ENCODE measurements at regions not wholly inside any gene's neighbourhood (a gene's known extent, or its start where the extent isn't known, plus 50 kb on each side); places are given as distances from the start of the nearest gene placed in this dataset.
"Not testable (repeated sequence)": the region's sequence is repeated elsewhere in the genome, so short reads cannot be mapped to it uniquely, and the experiment has no call there.

DNA sequence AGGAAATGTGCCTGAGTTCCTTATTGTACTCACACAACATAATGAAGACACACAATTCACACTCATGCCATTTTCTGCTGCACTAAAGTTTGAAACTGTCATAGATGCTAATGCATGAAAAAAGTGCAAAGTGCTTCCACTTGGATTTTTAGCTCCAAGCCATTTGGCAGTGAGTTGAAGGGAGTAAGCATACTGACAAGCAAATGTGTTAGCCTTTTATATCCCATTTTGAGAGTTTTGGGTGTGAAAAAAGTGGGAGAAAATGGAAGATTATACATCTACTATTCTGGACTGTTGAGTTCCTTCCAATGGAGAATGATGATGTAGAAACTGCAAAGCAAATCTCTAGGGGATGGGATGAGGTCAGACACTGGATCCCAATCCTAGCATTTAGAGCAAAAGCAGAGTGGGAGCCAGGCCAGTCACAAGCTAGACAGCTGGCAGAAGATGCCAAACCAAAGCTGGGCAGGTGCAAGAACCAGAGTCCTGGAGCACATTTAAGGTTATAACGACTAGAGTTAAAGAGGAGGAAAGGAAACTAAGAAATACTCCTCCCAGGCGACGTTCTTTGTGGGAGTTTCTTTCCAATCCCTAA, 216.8 kb downstream of the FBXO8 start:
- no peak for DNase-seq

DNA sequence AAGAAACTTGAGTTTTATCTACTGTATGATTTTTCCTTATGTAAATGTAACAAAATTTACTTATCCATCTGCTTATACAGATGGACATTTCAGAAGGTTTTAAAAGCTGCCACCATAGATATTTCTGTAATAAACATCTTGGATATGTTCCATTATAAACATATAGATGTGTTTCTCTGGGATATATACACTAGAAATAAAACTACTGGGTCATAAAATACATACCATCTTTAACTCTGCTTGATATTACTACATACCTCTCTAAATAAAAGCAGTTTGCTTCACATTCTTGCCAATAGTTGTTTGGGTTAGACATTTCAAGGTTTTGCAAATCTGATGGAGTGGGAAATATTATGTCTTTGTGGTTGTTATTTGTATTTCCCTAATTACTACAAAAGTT, 220.6 kb downstream of the FBXO8 start:
- DNase-seq: no peak

DNA sequence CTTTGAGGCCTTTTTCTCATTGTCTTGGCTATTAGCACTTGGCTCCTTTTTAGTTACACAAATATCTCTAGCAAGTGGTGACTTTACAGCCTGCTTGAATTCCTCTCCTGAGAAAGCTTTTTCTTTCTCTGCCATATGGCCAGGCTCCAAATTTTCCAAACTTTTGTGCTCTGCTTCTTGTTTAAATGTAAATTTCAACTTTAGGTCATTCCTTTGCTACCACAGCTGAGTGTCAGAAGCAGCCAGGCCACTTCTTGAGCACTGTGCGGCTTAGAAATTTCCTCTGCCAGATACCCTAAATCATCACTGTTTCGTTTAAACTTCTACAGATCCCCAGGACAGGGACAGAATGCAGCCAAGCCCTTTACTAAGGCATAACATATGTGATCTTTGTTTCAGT, 222.4 kb downstream of the FBXO8 start:
- DNase-seq: no peak

DNA sequence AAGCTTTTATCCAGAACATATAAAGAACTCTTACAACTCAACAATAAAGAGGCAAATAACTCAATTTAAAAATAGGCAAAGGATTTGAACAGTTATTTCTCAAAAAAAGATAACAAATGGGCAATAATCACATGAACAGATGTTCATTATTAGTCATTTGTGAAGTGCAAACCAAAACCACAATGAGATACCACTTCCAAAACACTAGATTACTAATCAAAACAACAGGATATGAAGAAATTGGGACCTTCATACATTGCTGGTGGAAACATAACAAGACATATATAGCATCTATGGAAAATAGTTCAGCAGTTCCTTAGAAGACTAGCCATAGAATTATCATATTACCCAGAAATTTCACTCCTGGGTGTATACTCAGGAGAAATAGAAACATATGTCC, 224.6 kb downstream of the FBXO8 start:
- DNase-seq: no peak

DNA sequence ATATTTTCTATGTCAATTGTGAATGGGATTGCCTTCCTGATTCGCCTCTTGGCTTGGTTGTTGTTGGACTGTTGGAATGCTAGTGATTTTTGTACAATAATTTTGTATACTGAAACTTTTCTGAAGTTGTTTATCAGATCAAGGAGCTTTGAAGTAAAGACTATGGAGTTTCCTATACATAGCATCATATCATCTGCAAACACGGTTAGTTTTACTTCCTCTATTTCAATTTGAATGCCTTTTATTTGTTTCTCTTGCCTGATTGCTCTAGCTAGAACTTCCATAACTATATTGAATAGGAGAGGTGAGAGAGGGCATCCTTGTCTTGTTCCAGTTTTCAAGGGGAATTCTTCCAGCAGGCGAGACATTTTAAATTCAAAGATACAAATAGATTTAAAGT, 226.5 kb downstream of the FBXO8 start:
- no peak for DNase-seq

DNA sequence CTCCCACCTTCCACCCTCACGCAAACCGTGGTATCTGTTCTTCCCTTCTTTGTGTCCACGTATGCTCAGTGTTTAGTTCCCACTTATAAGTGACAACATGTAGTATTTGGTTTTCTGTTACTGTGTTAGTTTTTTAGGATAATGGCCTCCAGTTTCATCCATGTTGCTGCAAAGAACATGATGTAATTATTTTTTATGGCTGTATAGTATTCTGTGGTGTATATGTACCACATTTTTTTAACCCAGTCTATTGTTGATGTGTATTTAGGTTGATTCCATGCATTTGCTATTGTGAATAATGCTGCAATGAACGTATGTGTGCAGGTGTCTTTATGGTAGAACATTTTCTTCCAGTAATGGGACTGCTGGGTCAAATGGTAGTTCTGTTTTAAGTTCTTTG, 228.1 kb downstream of the FBXO8 start:
- no peak for DNase-seq

DNA sequence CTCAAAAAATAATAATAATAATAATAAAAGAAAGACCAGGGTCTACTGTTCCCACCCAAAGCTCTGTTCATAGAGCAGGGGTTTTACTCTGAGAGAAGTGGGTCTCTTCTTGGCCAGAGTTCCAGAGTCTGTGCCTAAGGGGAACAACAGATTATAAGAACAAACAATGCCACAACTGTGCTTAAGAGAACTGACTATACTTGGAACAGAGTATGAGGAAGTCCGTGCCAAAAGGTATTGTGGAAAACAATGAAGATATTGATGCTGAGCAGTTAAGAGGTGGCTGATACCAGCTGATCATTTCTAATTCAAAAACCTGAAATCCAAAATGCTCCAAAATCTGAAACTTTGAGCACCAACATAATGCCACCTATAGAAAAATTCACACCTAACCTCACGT, 229.6 kb downstream of the FBXO8 start:
- DNase-seq: no peak

DNA sequence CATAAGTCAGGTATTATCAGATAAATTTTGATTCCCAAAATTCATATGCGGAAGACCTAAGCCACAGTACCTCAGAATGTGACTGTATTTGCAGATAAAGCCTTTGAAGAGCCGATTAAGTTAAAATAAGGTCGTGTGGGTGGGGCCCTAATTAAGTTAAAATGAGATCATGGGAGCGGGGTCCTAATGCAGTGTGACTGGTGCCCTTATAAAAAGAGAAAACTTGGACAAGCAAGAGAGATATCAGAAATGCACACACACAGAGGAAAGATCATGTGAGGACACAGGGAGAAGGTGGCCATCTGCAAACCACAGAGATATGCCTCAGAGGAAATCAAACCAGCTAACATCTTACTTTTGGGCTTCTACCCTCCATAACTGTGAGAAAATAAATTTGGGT, 236.1 kb downstream of the FBXO8 start:
- no peak for DNase-seq

DNA sequence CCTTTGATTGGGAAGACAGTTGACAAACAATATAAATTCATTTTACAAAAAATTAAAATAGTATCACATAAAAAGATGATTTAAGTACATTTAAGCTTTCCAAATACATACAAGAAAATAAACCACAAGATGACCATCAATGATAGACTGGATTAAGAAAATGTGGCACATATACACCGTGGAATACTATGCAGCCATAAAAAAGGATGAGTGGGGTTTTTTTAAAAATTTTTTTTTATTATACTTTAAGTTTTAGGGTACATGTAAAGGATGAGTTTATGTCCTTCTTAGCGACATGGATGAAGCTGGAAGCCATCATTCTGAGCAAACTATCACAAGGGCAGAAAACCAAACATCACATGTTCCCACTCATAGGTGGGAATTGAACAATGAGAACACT, 237.6 kb downstream of the FBXO8 start:
- DNase-seq: not testable (repeated sequence)

DNA sequence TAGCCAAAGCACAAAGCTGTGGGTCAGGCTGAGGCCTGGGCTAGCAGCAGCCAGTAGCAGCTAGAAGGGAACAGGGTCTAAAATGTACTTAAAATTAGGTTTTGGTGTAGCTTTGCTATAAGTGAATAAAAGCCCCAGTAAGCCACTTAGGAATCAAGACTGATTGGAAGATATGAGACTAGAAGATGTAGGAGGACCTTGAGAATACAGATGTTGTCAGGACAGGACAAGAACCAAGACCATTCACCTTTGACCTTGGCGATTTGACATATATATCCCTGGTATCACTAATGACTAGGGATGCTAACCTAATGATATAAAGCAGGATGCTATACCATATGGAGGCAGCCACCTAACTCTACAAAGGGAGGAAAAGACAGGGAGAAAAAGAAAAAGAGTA, 238.1 kb downstream of the FBXO8 start:
- no peak for DNase-seq

DNA sequence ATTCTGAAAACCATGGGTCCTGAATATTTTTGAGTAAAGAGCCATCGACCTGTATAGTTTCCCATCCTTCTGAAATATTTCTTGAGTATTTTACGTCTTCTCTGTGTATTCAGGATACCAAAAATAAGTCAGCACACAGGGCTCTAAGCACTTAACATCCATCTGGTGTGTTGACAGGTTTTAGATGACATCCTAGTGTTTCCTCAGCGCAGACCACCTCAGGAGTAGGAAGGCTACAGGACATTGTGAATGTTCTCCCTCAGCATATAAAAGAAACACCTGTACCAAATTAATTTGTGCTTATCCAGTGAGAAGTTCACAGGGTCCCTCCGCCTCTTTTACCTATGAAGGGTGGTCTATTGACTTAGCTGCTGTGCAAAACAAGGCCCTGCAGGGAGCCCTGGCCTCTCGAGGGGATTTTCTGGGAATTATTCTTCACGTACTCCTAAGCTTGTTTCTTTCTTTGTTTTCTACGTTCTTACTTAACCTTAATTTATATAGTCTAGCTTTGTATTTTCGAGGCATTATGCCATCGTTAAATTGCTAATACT, 241.8 kb downstream of the FBXO8 start:
- DNase-seq: no peak

DNA sequence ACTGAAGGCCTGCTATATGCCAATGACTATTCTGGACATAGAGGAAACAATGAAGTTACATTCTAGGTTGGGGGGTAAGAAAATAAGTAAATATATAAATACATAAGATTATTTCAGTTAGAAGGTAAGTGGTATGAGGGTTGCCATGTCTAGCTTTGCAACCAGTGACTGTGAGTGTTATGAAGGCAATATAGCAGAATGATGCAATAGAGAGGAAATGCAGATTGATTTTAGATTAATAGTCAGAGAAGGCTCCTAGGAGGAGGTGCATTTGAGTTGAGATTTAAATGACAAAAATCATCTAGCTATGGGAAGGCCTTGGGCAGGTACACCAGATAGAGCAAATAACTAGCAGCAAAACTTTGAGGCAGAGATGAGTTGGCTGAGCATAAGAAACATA, 243.2 kb downstream of the FBXO8 start:
- no peak for DNase-seq

DNA sequence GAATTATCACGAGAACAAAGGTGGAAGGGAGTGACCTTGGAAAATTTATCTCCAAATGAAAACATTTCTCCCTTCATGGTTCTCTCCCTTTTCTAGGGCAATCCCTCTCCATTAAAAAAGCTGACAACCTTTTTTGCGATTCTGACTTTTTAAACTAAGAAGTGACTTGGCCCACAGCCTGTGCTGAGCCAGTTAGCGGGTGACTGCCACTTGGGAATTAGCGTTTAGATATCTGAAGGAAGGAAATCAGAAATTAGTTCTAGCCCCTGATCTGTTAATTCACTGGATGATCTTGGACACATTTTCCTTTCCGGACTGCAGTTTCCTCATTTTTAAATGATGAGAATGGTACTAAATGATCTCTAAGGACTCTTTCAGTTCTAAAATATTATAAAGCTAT, 245.0 kb downstream of the FBXO8 start:
- DNase-seq: no peak

DNA sequence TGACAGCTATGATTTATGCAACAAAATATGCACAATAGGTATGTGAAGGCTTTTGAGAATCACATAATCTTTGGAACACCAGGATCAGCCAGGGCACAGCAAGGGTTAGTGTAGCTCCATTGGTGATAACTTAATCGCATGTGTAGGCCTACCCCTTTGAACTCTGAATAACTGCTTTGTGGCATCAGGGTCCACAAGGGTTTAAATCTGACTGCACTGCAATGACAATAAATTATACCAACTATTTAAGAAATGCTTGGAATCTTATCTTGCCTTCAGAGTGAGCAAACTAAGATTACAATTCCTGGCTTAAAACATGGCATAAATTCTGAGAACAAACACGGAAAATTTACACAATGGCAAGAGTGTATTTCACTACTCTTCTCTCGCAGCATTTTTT, 245.8 kb downstream of the FBXO8 start:
- no peak for DNase-seq

DNA sequence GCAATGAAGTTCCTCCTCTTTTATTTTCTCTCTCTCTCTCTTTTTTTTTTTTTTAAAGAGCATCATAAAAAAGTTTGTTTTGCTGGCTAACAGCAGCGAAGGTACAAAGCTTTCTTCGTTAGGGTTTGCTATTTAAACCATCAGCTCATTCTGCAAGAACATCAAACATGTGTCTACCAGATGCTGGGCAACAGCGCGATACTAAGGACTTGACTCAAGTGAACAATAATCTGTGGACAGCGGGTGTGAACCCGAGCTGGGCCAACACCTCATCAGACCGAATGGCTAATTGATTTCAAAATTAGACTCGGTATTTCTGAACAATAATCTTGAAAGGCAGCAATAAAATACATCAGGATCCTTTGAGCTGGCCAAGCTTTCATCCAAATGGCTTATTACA, 246.4 kb downstream of the FBXO8 start:
- no peak for DNase-seq

DNA sequence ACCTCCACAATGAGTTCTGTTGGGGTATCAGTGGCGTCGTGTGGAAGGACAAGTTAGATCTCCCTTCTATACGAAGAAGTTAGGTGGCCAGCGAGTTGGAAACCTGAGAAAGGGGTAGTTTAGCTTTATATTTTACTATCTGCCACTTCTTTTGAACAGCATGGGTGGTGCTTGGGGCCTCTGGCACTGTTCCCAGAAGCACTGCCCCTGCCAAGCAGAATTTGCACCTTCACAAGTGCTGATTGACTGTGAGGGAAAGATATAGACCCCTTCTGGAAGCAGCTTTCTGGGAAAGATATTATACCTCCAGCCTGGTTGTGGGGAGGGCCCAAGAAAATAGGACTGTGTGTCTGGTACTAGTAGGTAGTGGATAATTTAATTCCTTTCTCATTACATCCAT, 246.9 kb downstream of the FBXO8 start:
- DNase-seq: no peak

DNA sequence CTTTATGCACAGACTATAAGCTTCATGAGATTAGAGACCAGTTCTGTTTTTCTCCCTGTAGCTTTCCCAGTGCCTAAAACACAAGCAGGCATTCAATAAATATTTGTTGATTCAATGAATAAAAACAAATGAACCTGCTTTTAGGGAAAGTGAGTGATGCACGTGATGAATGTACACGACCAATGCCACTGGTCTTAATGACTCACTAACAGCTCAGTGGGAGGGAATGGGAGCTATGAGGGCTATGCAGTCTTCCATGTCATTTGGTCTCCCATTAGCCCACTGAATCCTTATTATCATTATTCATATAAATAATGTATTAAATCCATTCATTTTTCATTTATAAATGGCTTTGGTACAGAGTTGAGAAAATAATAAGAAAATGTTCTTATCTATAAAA, 247.4 kb downstream of the FBXO8 start:
- DNase-seq: no peak

DNA sequence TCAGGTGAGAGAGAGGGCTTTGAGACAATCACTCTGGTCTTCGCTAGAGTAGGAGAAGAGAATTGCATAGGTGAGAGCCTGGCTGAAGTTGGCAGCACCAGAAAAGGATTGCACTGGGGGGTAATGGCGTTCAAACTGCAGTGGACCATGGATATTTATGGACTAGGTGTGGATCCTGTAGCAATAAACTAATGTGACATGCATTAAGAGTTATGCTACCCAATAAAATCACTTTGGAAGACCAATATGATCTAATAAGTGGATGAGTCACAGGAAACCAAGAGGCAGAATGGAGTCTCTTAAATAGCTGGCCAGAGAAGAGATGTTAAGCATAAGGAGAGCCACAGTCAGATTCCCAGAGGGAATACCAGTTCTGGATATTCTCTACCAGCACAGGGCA, 259.8 kb downstream of the FBXO8 start:
- no peak for DNase-seq

DNA sequence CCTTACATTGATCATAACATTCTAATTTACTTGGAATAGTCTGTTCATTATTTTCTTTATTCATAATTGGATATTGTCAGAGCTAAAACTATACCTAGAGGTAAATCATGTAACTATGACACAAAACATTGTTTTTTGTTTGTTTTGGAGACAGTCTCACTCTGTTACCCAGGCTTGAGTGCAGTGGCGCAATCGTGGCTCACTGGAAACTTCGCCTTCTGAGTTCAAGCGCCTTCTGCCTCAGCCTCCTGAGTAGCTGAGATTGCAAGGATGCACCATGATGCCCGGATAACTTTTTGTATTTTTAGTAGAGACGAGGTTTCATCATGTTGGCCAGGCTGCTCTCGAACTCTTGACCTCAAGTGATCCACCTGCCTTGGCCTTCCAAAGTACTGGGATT, 265.2 kb downstream of the FBXO8 start:
- DNase-seq: no peak

DNA sequence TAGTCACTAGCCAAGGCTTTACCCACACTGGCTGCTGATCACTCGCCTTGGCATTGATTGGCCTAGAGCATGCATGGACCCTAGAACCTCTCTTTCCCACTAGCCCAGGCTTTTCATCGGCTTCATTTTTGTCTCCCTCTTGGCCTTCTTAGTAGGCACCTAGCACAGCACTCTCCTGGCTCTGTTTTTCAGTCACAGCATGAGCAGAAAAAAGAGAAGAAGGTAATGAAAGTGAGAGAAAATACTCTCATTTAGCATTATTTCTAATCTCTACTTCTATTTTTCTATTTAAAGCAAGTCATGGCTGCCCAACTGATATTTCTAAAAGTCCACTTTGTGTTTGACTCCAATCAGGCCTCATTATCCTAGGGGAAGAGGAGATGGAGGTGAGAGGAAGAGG, 267.2 kb downstream of the FBXO8 start:
- DNase-seq: no peak

DNA sequence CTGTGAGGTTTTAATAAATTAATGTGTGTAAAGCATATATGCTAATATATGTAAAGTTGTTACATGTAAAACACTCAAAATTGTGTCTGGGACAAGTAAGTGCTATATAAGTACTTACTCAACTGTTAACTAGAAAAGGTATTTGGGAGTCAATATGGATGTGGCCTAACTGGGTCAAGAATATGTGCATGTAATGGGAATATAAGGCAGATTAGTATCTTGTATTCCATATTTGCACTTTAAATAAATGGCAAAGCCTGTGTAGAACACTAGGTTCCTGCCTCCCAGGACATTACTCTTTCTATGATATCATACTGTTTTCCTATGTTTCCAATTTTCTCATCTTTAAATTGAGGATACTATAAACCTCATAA, 270.6 kb downstream of the FBXO8 start:
- no peak for DNase-seq

DNA sequence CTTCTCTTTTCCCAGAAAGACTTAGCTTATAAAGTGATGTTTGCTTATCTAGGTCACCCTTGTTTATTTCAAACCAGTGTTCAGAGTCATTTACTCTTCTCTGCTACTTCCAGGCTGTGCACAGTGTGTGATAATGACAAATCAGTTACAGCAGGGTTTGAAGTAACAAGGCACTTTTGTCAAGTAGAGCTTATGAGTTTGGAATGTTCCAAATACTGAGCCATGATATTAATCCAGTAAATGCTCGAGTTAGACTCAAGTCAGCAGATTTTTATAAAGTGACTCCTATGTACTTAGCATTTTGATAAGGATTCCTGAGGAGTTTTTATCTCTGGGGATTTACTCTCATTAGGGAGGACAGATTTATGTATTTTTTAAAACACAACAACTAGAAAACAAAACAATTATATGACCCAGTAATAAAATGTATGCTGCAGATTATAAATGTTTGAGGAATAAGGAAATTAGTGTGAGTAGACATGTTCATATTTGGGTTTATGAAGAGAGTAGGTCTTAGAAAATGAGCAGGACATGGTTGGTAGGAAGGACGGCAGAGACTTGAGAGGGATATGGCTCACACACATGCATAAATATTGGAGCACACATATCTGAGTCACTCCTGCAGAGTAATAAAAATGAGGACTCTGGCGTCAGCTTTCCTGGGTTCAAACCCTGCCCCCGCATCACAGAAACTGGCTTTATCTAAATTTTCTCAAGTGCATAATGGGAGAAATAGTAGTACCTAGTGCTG, 271.2 kb downstream of the FBXO8 start:
- no peak for DNase-seq

DNA sequence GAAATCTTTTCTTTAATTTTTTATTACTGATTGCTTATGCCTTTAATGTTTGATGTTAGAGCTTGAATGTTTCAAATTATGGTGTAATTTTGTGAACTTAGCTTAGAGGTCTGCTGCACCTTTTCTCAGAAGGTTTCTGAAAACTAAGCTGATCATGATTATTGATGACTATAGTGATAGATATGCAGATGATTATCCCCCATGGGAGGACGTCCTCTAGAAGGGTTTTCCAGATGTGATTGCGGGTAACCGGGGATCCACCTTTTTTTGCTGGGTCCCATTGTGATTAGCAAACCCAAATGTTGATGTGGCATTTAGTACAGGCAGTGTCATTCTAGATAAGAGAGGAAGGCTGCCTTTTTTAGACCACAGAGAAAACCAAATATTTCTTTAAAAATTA, 272.9 kb downstream of the FBXO8 start:
- DNase-seq: no peak

DNA sequence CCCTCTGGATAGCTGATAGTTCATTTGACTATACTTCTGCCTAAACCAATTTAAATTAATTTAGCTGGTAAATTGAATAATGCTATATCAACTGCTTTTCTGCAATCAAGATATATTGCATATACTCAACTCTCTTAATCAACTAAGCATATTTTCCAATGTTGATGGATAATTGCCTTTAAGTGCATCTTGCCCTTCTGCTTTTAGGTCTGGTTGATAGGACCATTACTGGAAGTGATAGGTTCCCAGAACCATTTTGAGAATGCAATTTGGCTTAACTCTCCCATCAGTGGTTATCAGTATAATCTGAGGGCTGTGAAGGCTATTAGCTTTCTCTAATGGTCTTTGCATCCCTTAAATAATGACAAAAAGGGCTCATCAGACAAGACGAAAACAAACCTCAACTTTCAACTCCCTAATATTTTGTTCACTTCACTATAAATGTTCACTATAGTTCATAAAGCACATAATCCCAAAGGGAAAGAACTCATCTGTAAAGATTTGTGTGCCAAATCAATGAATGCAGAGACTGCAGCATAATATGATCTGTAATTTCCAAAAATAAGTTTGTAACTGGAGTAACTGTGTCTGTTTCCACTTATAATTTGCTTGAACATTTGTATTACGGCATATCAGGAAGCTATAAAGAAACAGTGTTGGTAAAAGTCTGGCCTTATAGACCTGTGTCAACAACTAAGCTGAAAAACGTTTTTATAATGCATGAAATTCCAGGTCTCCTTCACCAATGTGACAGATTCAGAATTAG, 273.6 kb downstream of the FBXO8 start:
- no peak for DNase-seq
